ENCODE measurements at regions not wholly inside any gene's neighbourhood (a gene's known extent, or its start where the extent isn't known, plus 50 kb on each side); places are given as distances from the start of the nearest gene placed in this dataset.

DNA sequence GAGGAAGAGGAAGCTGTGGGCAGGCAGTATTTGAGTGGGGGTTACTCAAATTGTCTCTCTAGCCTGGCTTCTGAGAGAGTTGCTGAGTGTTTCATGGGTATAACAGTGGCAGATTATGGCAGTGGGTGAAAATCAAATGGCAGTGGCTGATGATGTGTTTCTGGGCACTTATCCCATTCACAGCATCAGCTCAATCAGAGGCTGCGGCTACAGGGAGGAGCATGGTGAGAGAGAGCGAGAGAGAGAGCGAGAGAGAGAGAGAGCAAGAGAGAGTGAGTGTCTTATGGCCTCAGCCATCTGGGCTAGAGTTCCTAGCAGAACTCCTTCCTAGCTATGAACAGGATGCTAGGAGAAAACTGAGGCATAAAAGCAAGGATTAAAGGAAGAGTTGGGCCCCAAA lies 178.9 kb downstream of the OLFM4 start:
- no peaks in the 10 kb centered on the region for H3K9me3 ChIP-seq (ENCODE audit: control insufficient read depth, insufficient read depth, low read length)
- no peak for TF ChIP-seq EZH2phosphoT487 (IDR thresholded peaks at IDR 0.05; ENCODE audit: borderline replicate concordance, low read length)
- TF ChIP-seq, protein P1, sequence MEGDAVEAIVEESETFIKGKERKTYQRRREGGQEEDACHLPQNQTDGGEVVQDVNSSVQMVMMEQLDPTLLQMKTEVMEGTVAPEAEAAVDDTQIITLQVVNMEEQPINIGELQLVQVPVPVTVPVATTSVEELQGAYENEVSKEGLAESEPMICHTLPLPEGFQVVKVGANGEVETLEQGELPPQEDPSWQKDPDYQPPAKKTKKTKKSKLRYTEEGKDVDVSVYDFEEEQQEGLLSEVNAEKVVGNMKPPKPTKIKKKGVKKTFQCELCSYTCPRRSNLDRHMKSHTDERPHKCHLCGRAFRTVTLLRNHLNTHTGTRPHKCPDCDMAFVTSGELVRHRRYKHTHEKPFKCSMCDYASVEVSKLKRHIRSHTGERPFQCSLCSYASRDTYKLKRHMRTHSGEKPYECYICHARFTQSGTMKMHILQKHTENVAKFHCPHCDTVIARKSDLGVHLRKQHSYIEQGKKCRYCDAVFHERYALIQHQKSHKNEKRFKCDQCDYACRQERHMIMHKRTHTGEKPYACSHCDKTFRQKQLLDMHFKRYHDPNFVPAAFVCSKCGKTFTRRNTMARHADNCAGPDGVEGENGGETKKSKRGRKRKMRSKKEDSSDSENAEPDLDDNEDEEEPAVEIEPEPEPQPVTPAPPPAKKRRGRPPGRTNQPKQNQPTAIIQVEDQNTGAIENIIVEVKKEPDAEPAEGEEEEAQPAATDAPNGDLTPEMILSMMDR (IDR thresholded peaks at IDR 0.05; ENCODE audit: low read depth, low read length, poor library complexity, severe bottlenecking): no peak

DNA sequence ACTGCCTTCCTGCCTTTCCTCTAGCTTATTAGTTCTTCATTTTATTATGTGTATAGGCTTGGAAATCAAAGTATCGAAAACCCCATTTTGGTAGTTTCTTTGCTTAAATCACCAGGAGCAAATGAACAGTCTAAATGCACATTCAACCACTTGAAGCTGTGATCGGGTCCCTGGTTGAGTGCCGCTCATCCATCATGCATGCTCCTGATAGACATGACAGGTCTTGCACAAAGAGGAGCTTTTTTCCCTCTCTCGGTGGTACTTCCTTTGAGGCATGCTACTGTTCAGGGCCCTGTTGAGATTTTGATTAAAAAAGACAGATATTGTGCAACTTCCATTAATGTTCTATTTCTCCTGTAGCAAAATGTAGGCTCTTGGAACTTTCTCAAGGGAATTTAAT lies 185.8 kb downstream of the OLFM4 start:
- H4K20me1 ChIP-seq (ENCODE audit: control insufficient read depth, insufficient read depth, low read depth, low read length): no peaks in the 10 kb centered on the region
- H3F3A ChIP-seq (ENCODE audit: control insufficient read depth, insufficient read depth): no peaks in the 10 kb centered on the region
- no peak overlapping the region for H3K4me2 ChIP-seq (ENCODE audit: low read length)
- no peak overlapping the region for H3K27ac ChIP-seq (ENCODE audit: low read depth, low read length)
- H3K79me2 ChIP-seq (ENCODE audit: control insufficient read depth, low read length): no peaks in the 10 kb centered on the region
- no peaks in the 10 kb centered on the region for H3K27me3 ChIP-seq (ENCODE audit: control insufficient read depth, low read length)
- H3K9me2 ChIP-seq (replicated peaks; ENCODE audit: control insufficient read depth, low read length): no peaks in the 10 kb centered on the region
- no peaks in the 10 kb centered on the region for H3K36me3 ChIP-seq (ENCODE audit: control insufficient read depth, low read length)
- H3K9me3 ChIP-seq (ENCODE audit: control insufficient read depth, insufficient read depth, low read length): no peaks in the 10 kb centered on the region
- no peak overlapping the region for H3K4me3 ChIP-seq (ENCODE audit: low read length)
- H3K4me1 ChIP-seq (ENCODE audit: control insufficient read depth, low read length): no peaks in the 10 kb centered on the region
- no peak for TF ChIP-seq EZH2phosphoT487 (IDR thresholded peaks at IDR 0.05; ENCODE audit: borderline replicate concordance, low read length)
- TF ChIP-seq, protein P1 (IDR thresholded peaks at IDR 0.05; ENCODE audit: low read depth, low read length, poor library complexity, severe bottlenecking): no peak

More for the DNA sequence above, 178.9 kb downstream of the OLFM4 start:
- Histone ChIP-seq H4K20me1 (ENCODE audit: control insufficient read depth, insufficient read depth, low read depth, low read length) (no peaks in the 10 kb centered on the region), H3K79me2 (ENCODE audit: control insufficient read depth, low read length) (no peaks in the 10 kb centered on the region), H3K9me2 (replicated peaks; ENCODE audit: control insufficient read depth, low read length) (no peaks in the 10 kb centered on the region), H3K27me3 (ENCODE audit: control insufficient read depth, low read length) (no peaks in the 10 kb centered on the region), H3K4me2 (ENCODE audit: low read length) (no peak overlapping the region), H3F3A (ENCODE audit: control insufficient read depth, insufficient read depth) (no peaks in the 10 kb centered on the region), H3K4me1 (ENCODE audit: control insufficient read depth, low read length) (no peaks in the 10 kb centered on the region), H3K4me3 (ENCODE audit: low read length) (no peak overlapping the region), H3K27ac (ENCODE audit: low read depth, low read length) (no peak overlapping the region), H3K36me3 (ENCODE audit: control insufficient read depth, low read length) (no peaks in the 10 kb centered on the region)

DNA sequence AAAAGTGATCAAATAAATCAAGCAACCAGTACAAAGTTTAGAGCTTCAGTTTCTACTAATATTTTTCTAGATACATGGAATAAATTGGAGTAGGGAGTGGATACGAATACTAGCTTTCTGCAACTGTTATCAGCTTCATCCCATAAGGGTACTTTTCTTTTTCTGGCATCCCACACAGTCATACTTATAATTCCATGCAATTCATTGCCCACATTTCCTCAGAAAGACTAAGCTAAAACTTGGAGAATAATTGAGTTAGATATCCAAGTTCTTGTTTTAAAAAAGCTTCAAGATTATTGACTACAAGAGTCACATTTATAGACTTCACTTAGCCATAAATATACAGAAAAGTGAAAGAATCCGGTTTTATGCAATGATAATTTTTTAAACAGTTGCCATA lies 186.9 kb downstream of the OLFM4 start:
- no peaks in the 10 kb centered on the region for H4K20me1 ChIP-seq (ENCODE audit: control insufficient read depth, insufficient read depth, low read depth, low read length)
- TF ChIP-seq EZH2phosphoT487 (IDR thresholded peaks at IDR 0.05; ENCODE audit: borderline replicate concordance, low read length): no peak
- TF ChIP-seq, protein P1 (IDR thresholded peaks at IDR 0.05; ENCODE audit: low read depth, low read length, poor library complexity, severe bottlenecking): no peak
- no peaks in the 10 kb centered on the region for H3K9me2 ChIP-seq (replicated peaks; ENCODE audit: control insufficient read depth, low read length)
- no peak overlapping the region for H3K4me2 ChIP-seq (ENCODE audit: low read length)
- no peaks in the 10 kb centered on the region for H3K36me3 ChIP-seq (ENCODE audit: control insufficient read depth, low read length)
- no peaks in the 10 kb centered on the region for H3K79me2 ChIP-seq (ENCODE audit: control insufficient read depth, low read length)
- H3K27ac ChIP-seq (ENCODE audit: low read depth, low read length): no peak overlapping the region
- no peaks in the 10 kb centered on the region for H3F3A ChIP-seq (ENCODE audit: control insufficient read depth, insufficient read depth)
- no peaks in the 10 kb centered on the region for H3K27me3 ChIP-seq (ENCODE audit: control insufficient read depth, low read length)
- H3K4me1 ChIP-seq (ENCODE audit: control insufficient read depth, low read length): no peaks in the 10 kb centered on the region
- no peak overlapping the region for H3K4me3 ChIP-seq (ENCODE audit: low read length)
- H3K9me3 ChIP-seq (ENCODE audit: control insufficient read depth, insufficient read depth, low read length): no peaks in the 10 kb centered on the region

DNA sequence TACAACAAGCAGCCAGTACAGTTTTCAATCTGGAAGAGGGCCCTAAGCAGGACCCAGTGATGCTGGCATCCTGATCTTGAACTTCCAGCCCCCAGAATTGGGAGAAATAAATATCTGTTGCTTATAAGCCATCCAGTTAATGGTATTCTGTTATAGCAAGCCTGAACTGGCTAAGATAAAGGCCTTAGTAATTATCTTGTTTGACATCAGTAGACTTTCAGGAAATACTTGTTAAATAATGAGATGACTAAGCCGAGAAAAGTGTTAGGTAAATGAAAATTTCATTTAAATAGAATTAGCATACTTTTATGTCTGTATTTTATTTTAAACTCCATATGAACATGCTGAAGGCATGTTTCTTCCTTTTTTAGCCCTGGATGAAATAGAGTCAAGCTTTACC lies 188.2 kb downstream of the OLFM4 start:
- no peak for TF ChIP-seq EZH2phosphoT487 (IDR thresholded peaks at IDR 0.05; ENCODE audit: borderline replicate concordance, low read length)
- TF ChIP-seq, protein P1 (IDR thresholded peaks at IDR 0.05; ENCODE audit: low read depth, low read length, poor library complexity, severe bottlenecking): no peak
- Histone ChIP-seq H4K20me1 (ENCODE audit: control insufficient read depth, insufficient read depth, low read depth, low read length) (no peaks in the 10 kb centered on the region), H3K9me3 (ENCODE audit: control insufficient read depth, insufficient read depth, low read length) (no peaks in the 10 kb centered on the region), H3F3A (ENCODE audit: control insufficient read depth, insufficient read depth) (no peaks in the 10 kb centered on the region), H3K27me3 (ENCODE audit: control insufficient read depth, low read length) (no peaks in the 10 kb centered on the region), H3K27ac (ENCODE audit: low read depth, low read length) (no peak overlapping the region), H3K4me1 (ENCODE audit: control insufficient read depth, low read length) (no peaks in the 10 kb centered on the region), H3K36me3 (ENCODE audit: control insufficient read depth, low read length) (no peaks in the 10 kb centered on the region), H3K9me2 (replicated peaks; ENCODE audit: control insufficient read depth, low read length) (no peaks in the 10 kb centered on the region), H3K4me2 (ENCODE audit: low read length) (no peak overlapping the region), H3K4me3 (ENCODE audit: low read length) (no peak overlapping the region), H3K79me2 (ENCODE audit: control insufficient read depth, low read length) (no peaks in the 10 kb centered on the region)
